ENCODE measurements at regions not wholly inside any gene's neighbourhood (a gene's known extent, or its start where the extent isn't known, plus 50 kb on each side); places are given as distances from the start of the nearest gene placed in this dataset.

DNA sequence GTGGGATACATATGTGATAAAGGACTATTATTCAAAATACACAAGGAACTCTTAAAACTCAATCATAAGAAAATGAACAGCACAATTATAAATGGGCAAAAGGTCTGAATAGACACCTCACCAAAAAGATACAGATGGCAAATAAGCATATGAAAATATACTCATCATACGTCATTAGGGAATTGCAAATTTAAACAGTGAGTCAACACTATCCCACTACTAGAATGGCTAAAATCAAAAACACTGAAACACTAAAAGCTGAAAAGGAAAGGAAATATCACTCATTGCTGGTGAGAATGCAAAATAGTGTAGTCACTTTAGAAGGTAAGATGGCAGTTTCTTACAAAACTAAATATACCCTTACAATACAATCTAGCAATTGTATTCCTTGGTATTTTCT, 597.0 kb upstream of the PABPC4L start:
- TF ChIP-seq, protein P1, sequence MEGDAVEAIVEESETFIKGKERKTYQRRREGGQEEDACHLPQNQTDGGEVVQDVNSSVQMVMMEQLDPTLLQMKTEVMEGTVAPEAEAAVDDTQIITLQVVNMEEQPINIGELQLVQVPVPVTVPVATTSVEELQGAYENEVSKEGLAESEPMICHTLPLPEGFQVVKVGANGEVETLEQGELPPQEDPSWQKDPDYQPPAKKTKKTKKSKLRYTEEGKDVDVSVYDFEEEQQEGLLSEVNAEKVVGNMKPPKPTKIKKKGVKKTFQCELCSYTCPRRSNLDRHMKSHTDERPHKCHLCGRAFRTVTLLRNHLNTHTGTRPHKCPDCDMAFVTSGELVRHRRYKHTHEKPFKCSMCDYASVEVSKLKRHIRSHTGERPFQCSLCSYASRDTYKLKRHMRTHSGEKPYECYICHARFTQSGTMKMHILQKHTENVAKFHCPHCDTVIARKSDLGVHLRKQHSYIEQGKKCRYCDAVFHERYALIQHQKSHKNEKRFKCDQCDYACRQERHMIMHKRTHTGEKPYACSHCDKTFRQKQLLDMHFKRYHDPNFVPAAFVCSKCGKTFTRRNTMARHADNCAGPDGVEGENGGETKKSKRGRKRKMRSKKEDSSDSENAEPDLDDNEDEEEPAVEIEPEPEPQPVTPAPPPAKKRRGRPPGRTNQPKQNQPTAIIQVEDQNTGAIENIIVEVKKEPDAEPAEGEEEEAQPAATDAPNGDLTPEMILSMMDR (conservative IDR thresholded peaks at IDR 0.05), result no peak
- no peak for TF ChIP-seq EZH2 (IDR thresholded peaks at IDR 0.05; ENCODE audit: low read depth)
